Femur (tissue), 1 donor: ENCODE measurements at regions not wholly inside any gene's neighbourhood (a gene's known extent, or its start where the extent isn't known, plus 50 kb on each side); places are given as distances from the start of the nearest gene placed in this dataset.
"Not testable (repeated sequence)": the region's sequence is repeated elsewhere in the genome, so short reads cannot be mapped to it uniquely, and the experiment has no call there.

Experiments used
- DNase-seq: peaks from one replicate; pipeline ENCODE4 v3.0.0-alpha.2; 2017

DNA sequence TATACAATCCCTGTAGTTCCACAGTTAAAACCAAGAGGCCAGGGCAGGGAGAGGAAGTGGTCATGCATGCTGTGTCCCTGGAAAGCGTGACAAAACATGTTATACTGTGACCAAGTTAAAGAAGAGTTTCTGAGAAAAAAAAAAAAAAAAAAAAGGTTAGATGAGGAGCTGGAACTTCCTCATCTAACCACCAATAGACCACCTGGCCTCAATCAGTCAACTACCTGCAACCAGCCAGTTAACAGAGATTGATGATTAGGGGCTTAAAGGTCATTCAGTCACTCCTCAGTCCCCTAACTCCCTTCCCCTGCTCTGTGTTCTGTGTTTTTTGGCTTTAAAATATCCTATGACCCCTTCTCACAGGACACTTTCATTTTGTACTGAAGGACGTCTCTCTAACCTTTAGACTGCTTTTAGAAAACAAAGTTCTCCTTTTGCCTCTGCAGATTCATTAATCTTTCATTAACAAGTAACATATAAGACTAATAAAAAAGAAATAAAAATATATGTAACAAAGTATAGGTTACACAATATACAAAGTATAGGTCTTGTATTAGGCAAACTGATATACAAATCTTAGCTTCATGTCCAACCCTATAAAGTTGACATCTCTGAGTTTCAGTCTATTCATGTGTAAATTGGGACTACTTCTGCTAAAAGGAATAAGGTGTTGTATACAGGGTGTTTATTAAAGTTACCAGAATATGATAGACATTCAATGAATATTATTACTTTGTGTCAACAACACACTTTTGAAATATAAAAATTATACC is 179.1 kb upstream of the NDST4 start:
- DNase-seq: no peak

- DNase-seq: no peak
These were observed 174.0 kb upstream of the NDST4 start for GRCh38 chr4:115287426-115287825.

DNA sequence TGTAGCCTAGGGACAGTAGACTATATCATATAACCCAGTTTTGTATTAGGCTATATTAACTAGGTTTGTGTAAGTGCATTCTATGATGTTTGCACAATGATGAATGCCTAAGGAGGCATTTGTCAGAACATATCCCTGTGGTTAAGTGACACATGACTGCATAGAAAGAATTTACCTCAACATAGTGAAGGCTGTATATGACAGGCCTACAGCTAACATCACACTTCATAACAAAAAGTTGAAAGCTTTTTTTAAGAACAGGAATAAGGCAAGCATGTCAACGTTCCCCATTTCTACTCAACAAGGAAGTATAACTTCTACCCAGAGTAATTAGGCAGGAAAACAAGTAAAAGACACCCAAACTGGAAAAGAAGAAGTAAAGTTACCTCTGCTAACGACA is 165.9 kb upstream of the NDST4 start:
- no peak for DNase-seq

GRCh38 chr4:115278830-115279229 is 165.4 kb upstream of the NDST4 start:
- DNase-seq: no peak

DNA sequence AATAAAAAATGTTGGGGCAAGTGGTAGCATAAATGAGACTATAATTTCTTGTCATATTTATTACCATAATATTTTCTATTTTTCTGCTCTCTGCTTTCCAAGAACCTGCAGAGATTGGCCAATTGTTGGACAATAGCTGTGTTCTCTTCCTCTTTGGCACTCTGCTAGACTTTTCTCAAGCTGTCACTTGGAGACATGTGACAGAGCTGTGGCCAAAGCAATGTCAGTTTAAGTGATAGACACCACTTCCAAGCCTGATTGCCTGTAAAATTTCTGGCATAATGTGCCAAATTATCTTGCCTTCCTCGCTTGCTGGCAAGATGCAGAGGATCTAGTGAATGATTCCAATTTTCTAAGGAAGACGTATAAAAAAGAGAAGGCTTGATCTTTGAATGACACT is 162.2 kb upstream of the NDST4 start:
- DNase-seq: no peak

DNA sequence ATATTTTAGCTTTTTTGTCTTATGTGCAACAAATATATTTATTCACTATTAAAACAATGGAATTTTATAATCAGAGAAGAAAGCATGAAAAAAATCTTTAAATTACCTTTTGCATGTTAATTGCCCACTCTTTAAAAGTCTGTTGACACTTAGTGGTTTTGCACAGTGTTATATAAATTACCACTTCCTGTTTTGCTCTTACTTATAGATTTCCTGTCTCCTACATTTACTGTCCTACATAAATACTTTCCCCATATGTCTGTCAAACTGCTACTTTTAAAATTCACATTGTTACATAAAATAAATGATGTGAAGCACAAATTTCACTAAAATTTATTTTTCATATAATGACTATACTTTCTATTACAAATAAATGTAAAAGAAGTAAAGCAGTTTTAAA is 161.1 kb upstream of the NDST4 start:
- DNase-seq: no peak

GRCh38 chr4:115272594-115272993 is 159.2 kb upstream of the NDST4 start:
- no peak for DNase-seq

GRCh38 chr4:115272185-115272584 is 158.8 kb upstream of the NDST4 start:
- no peak for DNase-seq

GRCh38 chr4:115260195-115260594 is 146.8 kb upstream of the NDST4 start:
- DNase-seq: no peak

DNA sequence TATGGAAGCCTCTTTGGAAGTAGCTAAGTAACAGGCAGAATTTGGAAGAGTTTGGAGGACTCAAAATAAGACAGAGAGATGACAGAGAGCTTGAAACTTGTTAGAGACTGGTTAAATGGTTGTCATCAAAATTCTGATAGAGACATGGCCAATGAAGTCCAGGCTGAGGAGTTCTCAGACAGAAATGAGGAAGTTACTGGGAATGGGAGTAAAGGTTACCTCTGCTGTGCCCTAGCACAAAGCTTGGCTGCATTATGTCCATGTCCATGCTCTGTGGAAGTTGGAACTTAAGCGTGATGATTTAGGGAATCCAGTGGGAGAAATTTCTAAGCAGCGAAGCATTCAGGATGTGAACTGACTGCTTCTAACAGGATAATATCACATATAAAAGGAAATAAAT is 146.2 kb upstream of the NDST4 start:
- DNase-seq: no peak

DNA sequence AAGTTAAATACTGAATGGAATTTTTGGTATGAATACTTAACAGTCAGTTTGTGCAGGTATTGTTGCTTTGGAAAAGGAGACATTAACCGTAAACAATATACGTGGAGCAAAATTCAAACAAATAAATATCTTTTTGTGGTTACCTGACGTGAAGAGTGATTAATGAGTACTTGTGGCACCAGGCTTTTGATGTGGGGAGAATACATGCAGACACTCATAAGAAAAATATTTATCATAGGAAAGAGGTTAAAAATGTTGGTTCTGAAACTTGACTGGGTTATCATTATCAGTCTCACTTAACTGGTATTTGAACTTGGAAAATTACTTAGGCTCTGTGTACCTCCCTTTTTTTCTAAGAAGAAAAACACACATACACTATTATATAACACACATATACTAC is 136.4 kb upstream of the NDST4 start:
- DNase-seq: no peak

DNA sequence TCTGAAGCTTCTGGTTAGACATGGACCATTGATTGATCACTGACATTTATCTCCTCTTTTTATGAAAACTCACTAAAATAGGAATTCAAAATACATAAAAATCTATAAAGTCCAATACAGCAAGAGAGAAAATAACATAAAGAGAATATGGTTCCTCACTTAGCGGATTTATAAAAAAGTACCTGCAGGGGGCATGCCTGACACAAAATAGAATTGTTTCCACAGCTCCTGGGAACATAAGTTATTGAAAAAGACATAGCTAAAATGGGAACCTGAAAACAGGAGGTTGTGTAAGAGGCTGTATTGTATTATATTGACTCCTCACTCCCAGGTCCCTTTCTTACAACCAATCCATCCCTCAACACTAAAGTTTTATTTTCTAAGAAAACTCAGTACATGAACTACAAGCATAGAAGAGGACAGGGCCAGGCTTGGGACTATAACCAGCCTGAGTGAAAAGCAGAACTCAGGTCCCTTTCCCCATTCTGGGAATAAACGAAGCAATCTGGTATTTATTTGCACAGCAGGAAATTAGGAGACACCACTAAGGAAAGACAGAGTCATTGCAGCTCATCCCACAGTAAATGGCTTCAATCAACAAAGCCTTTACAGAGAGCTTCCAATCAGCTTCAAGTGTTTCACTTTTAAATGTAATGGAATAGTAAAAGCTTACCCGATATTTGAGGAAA is 121.1 kb upstream of the NDST4 start:
- no peak for DNase-seq

DNA sequence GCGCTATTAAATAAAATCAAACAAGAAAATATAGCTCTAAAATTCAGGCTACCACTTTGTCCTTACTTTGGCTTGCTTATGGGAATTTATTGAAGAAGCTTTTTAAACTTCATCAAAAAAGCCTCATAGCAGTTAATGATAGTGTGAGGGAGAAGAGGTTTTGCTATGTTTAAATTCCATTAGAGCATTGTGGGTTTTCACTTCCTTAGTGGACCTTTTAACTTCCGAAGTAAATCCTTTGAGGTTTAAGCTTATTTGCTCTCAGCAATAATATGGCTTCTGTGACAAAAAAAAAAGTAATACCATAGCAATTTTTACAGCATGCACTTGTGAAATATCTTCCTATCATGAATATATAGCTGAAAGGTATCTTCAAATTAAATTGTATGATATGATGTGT is 120.2 kb upstream of the NDST4 start:
- DNase-seq: no peak

DNA sequence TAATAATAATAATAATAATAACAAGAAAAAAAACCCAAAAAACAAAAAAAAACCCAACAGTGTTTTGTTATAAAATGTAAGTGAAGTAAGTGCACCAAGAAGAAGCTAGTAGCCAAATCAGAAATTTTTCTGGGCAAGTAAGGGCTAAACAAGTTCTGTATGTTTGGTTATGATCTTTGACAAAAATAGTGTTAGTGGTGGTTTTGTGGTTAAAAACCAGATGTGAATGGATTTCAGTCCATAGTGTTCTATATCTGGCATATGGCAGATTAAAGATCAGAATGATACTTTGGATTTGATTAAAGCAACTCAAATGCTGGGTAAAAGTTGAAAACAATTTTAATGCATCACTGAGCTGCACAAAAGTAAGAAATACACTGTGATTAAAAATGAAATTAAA is 116.5 kb upstream of the NDST4 start:
- DNase-seq: no peak

- no peak for DNase-seq
These were observed 115.4 kb upstream of the NDST4 start for GRCh38 chr4:115228851-115229250.

DNA sequence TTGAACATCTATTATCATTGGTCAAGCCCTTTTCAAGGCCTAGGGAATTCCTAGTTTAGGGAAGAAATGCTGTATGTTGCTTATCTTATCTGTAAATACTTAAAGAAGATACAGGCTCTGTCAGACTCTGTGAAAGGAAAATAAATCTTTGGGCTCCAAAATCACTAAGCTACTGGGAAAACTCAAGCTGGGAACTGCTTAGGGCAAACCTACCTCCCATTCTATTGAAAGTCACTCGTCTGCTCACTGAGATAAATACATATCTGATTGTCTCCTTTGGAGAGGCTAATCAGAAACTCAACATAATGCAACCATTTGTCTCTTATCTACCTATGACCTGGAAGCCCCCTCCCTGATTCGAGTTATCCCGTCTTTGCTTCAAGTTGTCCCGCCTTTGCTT is 108.6 kb upstream of the NDST4 start:
- DNase-seq: no peak

DNA sequence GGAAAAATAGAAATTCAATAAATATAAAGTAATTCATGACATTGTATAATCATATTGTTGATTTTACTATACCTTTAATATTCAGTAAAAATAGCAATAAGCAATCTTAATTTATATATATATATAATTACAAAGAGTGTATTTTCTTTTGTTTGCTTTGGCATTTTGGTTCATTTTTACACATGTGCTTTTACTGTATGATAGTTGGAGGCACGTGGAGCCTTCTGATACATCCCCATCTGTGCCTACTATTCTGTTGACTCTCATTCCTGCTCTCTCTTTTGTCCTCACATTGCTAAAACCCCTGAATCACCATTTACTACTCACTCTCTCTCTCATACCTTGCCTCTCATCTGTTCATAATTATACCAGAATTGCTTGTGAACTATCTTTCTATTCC is 106.4 kb upstream of the NDST4 start:
- no peak for DNase-seq

DNA sequence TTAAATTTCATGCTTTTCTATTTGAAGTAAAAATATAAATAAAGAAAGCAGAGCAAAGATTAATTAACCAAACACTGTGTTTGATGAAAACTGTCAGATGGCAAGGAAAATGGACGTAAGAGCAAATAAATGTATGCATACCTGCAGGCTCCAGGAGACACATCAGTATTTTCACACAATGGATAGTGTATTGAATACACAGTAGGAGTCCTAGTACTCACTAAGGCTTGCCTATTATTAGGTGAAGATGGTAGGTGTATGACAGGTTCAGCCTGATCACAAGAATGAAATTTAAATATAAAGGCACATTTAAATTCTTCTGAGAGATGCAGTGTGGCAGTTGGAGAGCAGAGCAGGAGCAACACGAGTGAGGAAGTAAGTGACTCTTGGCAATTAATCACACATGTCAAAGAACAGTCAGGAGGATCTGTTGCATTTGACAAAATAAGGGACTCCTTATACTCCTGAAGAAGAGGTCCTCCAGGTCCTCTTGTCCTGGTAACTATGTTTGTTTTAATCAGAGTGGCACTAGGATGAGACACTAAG is 106.0 kb upstream of the NDST4 start:
- no peak for DNase-seq

- no peak for DNase-seq
These were observed 102.5 kb upstream of the NDST4 start for GRCh38 chr4:115215935-115216334.

- DNase-seq: no peak
These were observed 100.3 kb upstream of the NDST4 start for GRCh38 chr4:115213716-115214115.

DNA sequence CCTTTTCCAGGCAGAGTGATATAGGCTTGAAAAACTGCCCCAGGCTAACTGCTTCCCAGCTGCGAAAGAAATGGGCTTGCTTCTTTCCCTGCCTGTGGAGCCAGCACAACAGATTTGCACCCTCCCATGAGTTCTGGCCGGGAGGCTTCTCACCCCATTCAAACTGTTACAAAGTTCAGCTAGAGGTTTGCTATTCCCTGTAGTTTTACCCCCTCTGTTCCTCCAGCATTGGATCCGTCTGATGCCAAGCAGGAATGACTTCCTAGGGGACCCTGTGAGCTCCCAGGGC is 87.6 kb upstream of the NDST4 start:
- DNase-seq: no peak

- DNase-seq: not testable (repeated sequence)
These were observed 87.0 kb upstream of the NDST4 start for GRCh38 chr4:115200201-115201041.

DNA sequence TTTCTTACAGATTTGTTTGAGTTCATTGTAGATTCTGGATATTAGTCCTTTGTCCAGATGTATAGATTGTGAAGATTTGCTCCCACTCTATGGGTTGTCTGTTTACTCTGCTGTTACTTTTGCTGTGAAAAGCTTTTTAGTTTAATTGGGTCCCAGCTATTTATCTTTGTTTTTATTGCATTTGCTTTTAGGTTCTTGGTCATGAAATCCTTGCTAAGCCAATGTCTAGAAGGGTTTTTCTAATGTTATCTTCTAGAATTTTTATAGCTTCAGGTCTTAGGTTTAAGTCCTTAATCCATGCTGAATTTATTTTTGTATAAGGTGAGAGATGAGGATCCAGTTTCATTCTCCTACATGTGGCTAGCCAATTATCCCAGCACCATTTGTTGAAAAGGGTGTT is 81.2 kb upstream of the NDST4 start:
- not testable (repeated sequence) for DNase-seq

DNA sequence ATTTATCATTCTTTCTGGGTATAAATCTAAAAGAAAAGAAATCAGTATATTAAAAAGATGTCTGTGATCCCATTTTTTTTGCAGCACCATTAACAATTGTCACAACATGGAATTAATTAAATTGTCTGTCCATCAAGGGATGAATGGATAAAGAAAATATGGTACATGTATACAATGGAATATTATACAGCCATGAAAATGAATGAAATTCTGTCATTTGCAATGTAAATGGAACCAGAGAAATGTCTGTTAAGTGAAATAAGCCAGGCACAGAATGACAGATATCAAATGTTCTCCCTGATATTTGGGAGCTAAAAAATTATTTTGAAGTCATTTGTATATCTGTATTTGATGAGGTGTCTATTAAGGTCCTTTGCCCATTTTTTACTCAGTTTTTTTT is 77.1 kb upstream of the NDST4 start:
- no peak for DNase-seq
